Skeletal muscle satellite cell (primary cell): ENCODE measurements at regions not wholly inside any gene's neighbourhood (a gene's known extent, or its start where the extent isn't known, plus 50 kb on each side); places are given as distances from the start of the nearest gene placed in this dataset.

Experiments used
- H3K27me3 ChIP-seq: 2 replicates; pipeline ENCODE4 v1.7.0; 2013; ENCODE audit warnings: low read length; ENCODE audit not compliant: control insufficient read depth, insufficient read depth
- H3K36me3 ChIP-seq: 2 replicates; pipeline ENCODE4 v1.7.0; 2013; ENCODE audit warnings: mild to moderate bottlenecking, control low read depth, low read length; ENCODE audit not compliant: insufficient read depth
- H3K4me1 ChIP-seq: 2 replicates; pipeline ENCODE4 v1.7.0; 2013; ENCODE audit warnings: low read length; ENCODE audit not compliant: control insufficient read depth, insufficient read depth
- H3K4me2 ChIP-seq: 2 replicates; pipeline ENCODE4 v1.7.0; 2013; ENCODE audit warnings: mild to moderate bottlenecking, low read length
- H3K4me3 ChIP-seq: 2 replicates; pipeline ENCODE4 v1.7.0; 2013; ENCODE audit warnings: low read length
- H3K9ac ChIP-seq: 2 replicates; pipeline ENCODE4 v1.7.0; 2013; ENCODE audit warnings: mild to moderate bottlenecking, low read depth, low read length, moderate library complexity
- H3K9me3 ChIP-seq: replicated peaks from 2 replicates; pipeline ENCODE4 v1.7.0; 2013; ENCODE audit warnings: mild to moderate bottlenecking, control low read depth, low read length

GRCh38 chr9:118422508-118422907 lies 718.3 kb downstream of the TLR4 start:
- Histone ChIP-seq H3K4me3 (no peak overlapping the region), H3K4me1 (peaks cover 3% of the 10 kb centered on the region), H3K27me3 (no peaks in the 10 kb centered on the region), H3K9ac (no peak overlapping the region), H3K36me3 (no peaks in the 10 kb centered on the region), H3K4me2 (no peak overlapping the region), H3K9me3 (no peaks in the 10 kb centered on the region)

GRCh38 chr9:118423021-118423420 lies 718.8 kb downstream of the TLR4 start:
- H3K9ac ChIP-seq, result no peak overlapping the region
- no peaks in the 10 kb centered on the region for H3K27me3 ChIP-seq
- H3K4me2 ChIP-seq, result no peak overlapping the region
- H3K36me3 ChIP-seq, result no peaks in the 10 kb centered on the region
- peaks cover 3% of the 10 kb centered on the region for H3K4me1 ChIP-seq
- H3K4me3 ChIP-seq, result no peak overlapping the region
- H3K9me3 ChIP-seq, result no peaks in the 10 kb centered on the region

GRCh38 chr9:118423721-118424120 lies 719.5 kb downstream of the TLR4 start:
- H3K9ac ChIP-seq, result no peak overlapping the region

GRCh38 chr9:118426772-118427171 lies 722.6 kb downstream of the TLR4 start:
- H3K27me3 ChIP-seq, result no peaks in the 10 kb centered on the region
- no peak overlapping the region for H3K9ac ChIP-seq
- H3K4me2 ChIP-seq, result no peak overlapping the region
- H3K36me3 ChIP-seq, result no peaks in the 10 kb centered on the region
- H3K9me3 ChIP-seq, result no peaks in the 10 kb centered on the region
- no peak overlapping the region for H3K4me3 ChIP-seq
- H3K4me1 ChIP-seq, result no peaks in the 10 kb centered on the region

More at GRCh38 chr9:118423721-118424120, 719.5 kb downstream of the TLR4 start:
- Histone ChIP-seq H3K4me3 (no peak overlapping the region), H3K27me3 (no peaks in the 10 kb centered on the region), H3K36me3 (no peaks in the 10 kb centered on the region), H3K4me2 (no peak overlapping the region), H3K9me3 (no peaks in the 10 kb centered on the region), H3K4me1 (peaks cover 3% of the 10 kb centered on the region)

GRCh38 chr9:118438810-118439209 lies 734.6 kb downstream of the TLR4 start:
- no peaks in the 10 kb centered on the region for H3K27me3 ChIP-seq
- H3K9me3 ChIP-seq, result no peaks in the 10 kb centered on the region
- H3K4me1 ChIP-seq, result no peaks in the 10 kb centered on the region
- H3K4me3 ChIP-seq, result no peak overlapping the region
- H3K9ac ChIP-seq, result no peak overlapping the region
- no peak overlapping the region for H3K4me2 ChIP-seq
- no peaks in the 10 kb centered on the region for H3K36me3 ChIP-seq

- no peaks in the 10 kb centered on the region for H3K9me3 ChIP-seq
- H3K4me1 ChIP-seq, result no peaks in the 10 kb centered on the region
- no peak overlapping the region for H3K4me3 ChIP-seq
- H3K36me3 ChIP-seq, result no peaks in the 10 kb centered on the region
- no peaks in the 10 kb centered on the region for H3K27me3 ChIP-seq
- no peak overlapping the region for H3K9ac ChIP-seq
- H3K4me2 ChIP-seq, result no peak overlapping the region
Observed at GRCh38 chr9:118439441-118439840, 735.2 kb downstream of the TLR4 start.

GRCh38 chr9:118444403-118444802 lies 740.2 kb downstream of the TLR4 start:
- Histone ChIP-seq H3K4me3 (no peak overlapping the region), H3K4me1 (no peaks in the 10 kb centered on the region), H3K9me3 (no peaks in the 10 kb centered on the region), H3K4me2 (no peak overlapping the region), H3K36me3 (no peaks in the 10 kb centered on the region), H3K9ac (no peak overlapping the region), H3K27me3 (no peaks in the 10 kb centered on the region)

DNA sequence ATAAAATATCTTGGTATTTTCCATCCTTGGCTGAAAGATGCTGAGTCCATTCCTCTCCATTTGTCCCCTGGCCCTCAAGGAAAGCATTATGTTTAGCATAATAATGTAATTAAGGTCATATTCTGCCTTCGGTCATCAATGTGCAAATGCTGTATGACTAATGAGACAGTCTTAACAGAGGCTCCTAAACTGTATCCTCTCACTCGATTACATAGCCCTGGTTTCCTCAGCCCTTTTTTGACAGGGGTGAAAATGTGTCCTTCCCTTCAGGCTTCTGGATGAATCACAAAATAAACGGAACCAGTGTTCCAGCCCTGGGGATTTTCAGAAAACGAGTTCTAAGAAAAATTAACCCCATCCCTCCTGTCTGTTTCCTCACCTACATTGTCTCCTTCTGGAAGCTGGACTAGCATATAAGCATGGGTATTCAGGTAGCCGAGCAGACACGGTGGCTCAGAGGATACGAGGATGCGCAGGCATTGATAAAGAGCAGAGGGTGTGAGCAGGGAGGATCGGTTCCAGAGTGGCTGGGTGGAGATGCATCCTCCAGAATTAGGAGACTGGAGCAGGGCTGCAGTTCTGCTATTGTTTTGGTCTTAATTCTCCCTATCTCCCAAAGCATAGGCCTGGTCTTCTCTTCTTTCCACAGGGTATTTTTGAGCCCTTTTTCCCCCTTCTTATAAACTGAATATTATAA lies 742.9 kb downstream of the TLR4 start:
- Histone ChIP-seq H3K4me3 (no peak overlapping the region), H3K36me3 (no peaks in the 10 kb centered on the region), H3K4me1 (no peaks in the 10 kb centered on the region), H3K9me3 (no peaks in the 10 kb centered on the region), H3K27me3 (no peaks in the 10 kb centered on the region), H3K4me2 (no peak overlapping the region), H3K9ac (no peak overlapping the region)

GRCh38 chr9:118449554-118449953 lies 745.4 kb downstream of the TLR4 start:
- H3K9me3 ChIP-seq, result no peaks in the 10 kb centered on the region
- H3K36me3 ChIP-seq, result no peaks in the 10 kb centered on the region
- no peak overlapping the region for H3K4me2 ChIP-seq
- no peak overlapping the region for H3K9ac ChIP-seq
- no peak overlapping the region for H3K4me3 ChIP-seq
- no peaks in the 10 kb centered on the region for H3K27me3 ChIP-seq
- no peaks in the 10 kb centered on the region for H3K4me1 ChIP-seq

GRCh38 chr9:118455259-118455658 lies 751.1 kb downstream of the TLR4 start:
- H3K4me3 ChIP-seq, result no peak overlapping the region
- no peak overlapping the region for H3K4me2 ChIP-seq
- H3K36me3 ChIP-seq, result no peaks in the 10 kb centered on the region
- H3K27me3 ChIP-seq, result no peaks in the 10 kb centered on the region
- H3K4me1 ChIP-seq, result peaks cover 8% of the 10 kb centered on the region
- no peaks in the 10 kb centered on the region for H3K9me3 ChIP-seq
- H3K9ac ChIP-seq, result no peak overlapping the region

- no peak overlapping the region for H3K9ac ChIP-seq
- H3K27me3 ChIP-seq, result no peaks in the 10 kb centered on the region
- no peaks in the 10 kb centered on the region for H3K36me3 ChIP-seq
- H3K9me3 ChIP-seq, result no peaks in the 10 kb centered on the region
- peaks cover 8% of the 10 kb centered on the region for H3K4me1 ChIP-seq
- no peak overlapping the region for H3K4me2 ChIP-seq
- H3K4me3 ChIP-seq, result no peak overlapping the region
Observed at GRCh38 chr9:118455788-118456187, 751.6 kb downstream of the TLR4 start.
